RWPE1 (cell line): ENCODE measurements at regions not wholly inside any gene's neighbourhood (a gene's known extent, or its start where the extent isn't known, plus 50 kb on each side); places are given as distances from the start of the nearest gene placed in this dataset.
A peak's percentile ranks its signal among the peaks of the same experiment; 100 is the strongest.

Experiments used
- CTCF ChIA-PET: fragments of 350-600 bp; sonication (Branson Sonifier 250); formaldehyde crosslinking; extraction: SDS; loops from one replicate; lab custom pipeline; 2021; lab: Yijun Ruan, JAX
- POLR2A ChIA-PET: fragments of 400-600 bp; formaldehyde crosslinking; extraction: SDS; loops from one replicate; lab custom pipeline; 2020; ENCODE audit warnings: antibody characterized with exemption; ENCODE audit not compliant: low non-redundant PET; lab: Yijun Ruan, JAX
- DNase-seq: peaks from one replicate; pipeline ENCODE4 v3.0.0; 2012; ENCODE audit warnings: low spot score
- H3K27ac ChIP-seq: fragments of 450-650 bp; 2 replicates; pipeline ENCODE4 v1.5.1; 2017
- CTCF ChIP-seq: fragments of 450-650 bp; conservative IDR thresholded peaks from 2 replicates; pipeline ENCODE4 v1.5.1; 2017; ENCODE audit warnings: low read depth, mild to moderate bottlenecking

GRCh38 chr10:42949287-42949686 lies 127.6 kb upstream of the RET start:
- ChIA-PET CTCF (no interaction called here), POLR2A (no interaction called here)
- no peak overlapping the region for H3K27ac ChIP-seq
- no peak for TF ChIP-seq CTCF
- no peak for DNase-seq

- TF ChIP-seq CTCF: no peak
- CTCF ChIA-PET: interaction anchor here (0.6 kb wide), 1 partner anchor 343 kb away, joined by 3 read pairs; no protein-coding TSS in a partner anchor
- POLR2A ChIA-PET: no interaction called here
- no peak overlapping the region for H3K27ac ChIP-seq
- DNase-seq: no peak
These were observed 126.0 kb upstream of the RET start for GRCh38 chr10:42950606-42951485.

GRCh38 chr10:42951486-42952251 lies 125.2 kb upstream of the RET start:
- no peak for DNase-seq
- CTCF ChIA-PET: interaction anchor here (0.6 to 1.0 kb wide), 3 partner anchors 129 to 342 kb away, joined by 3 to 5 read pairs (median 3); no protein-coding TSS in a partner anchor
- no peak for TF ChIP-seq CTCF

GRCh38 chr10:42952349-42952748 lies 124.5 kb upstream of the RET start:
- TF ChIP-seq CTCF: no peak
- H3K27ac ChIP-seq: no peak overlapping the region
- ChIA-PET POLR2A (no interaction called here), CTCF (interaction anchor here (0.6 to 1.0 kb wide), 4 partner anchors 10 to 152 kb away, joined by 3 to 5 read pairs (median 4); no protein-coding TSS in a partner anchor)
- peak; percentile 56 for DNase-seq

More at GRCh38 chr10:42951486-42952251, 125.2 kb upstream of the RET start:
- no peak overlapping the region for H3K27ac ChIP-seq
- POLR2A ChIA-PET: no interaction called here

GRCh38 chr10:42952931-42953683 lies 123.8 kb upstream of the RET start:
- no peak overlapping the region for H3K27ac ChIP-seq
- TF ChIP-seq CTCF: no peak
- CTCF ChIA-PET: interaction anchor here (0.6 kb wide), 2 partner anchors 9 to 37 kb away, joined by 4 read pairs; no protein-coding TSS in a partner anchor
- POLR2A ChIA-PET: no interaction called here
- DNase-seq: no peak
